HG03460 (cell line): ENCODE measurements at regions not wholly inside any gene's neighbourhood (a gene's known extent, or its start where the extent isn't known, plus 50 kb on each side); places are given as distances from the start of the nearest gene placed in this dataset.

Source experiments
- ATAC-seq: cut with Tn5 transposase; IDR thresholded peaks from one replicate; pipeline ENCODE4 v1.9.1; 2021; ENCODE audit not compliant: unreplicated experiment

GRCh38 chr6:168736039-168736438 lies 295.1 kb downstream of the SMOC2 start:
- ATAC-seq: no peak

GRCh38 chr6:168735268-168735949 lies 294.4 kb downstream of the SMOC2 start:
- no peak for ATAC-seq

- ATAC-seq: no peak
These were observed 293.5 kb downstream of the SMOC2 start for GRCh38 chr6:168734523-168734922.

GRCh38 chr6:168732676-168733075 lies 291.7 kb downstream of the SMOC2 start:
- no peak for ATAC-seq

- no peak for ATAC-seq
These were observed 290.1 kb downstream of the SMOC2 start for GRCh38 chr6:168730931-168731716.

GRCh38 chr6:168728056-168728455 lies 287.1 kb downstream of the SMOC2 start:
- ATAC-seq: no peak

- ATAC-seq: no peak
These were observed 285.4 kb downstream of the SMOC2 start for GRCh38 chr6:168726312-168726856.

GRCh38 chr6:168725802-168726201 lies 284.8 kb downstream of the SMOC2 start:
- ATAC-seq: no peak

- ATAC-seq: no peak
These were observed 283.9 kb downstream of the SMOC2 start for GRCh38 chr6:168724669-168725570.

GRCh38 chr6:168724033-168724432 lies 283.0 kb downstream of the SMOC2 start:
- no peak for ATAC-seq

- no peak for ATAC-seq
These were observed 281.4 kb downstream of the SMOC2 start for GRCh38 chr6:168722397-168722796.

GRCh38 chr6:168721571-168721970 lies 280.6 kb downstream of the SMOC2 start:
- ATAC-seq: no peak

- no peak for ATAC-seq
These were observed 278.9 kb downstream of the SMOC2 start for GRCh38 chr6:168719901-168720300.

GRCh38 chr6:168718821-168719475 lies 278.0 kb downstream of the SMOC2 start:
- no peak for ATAC-seq
